CD4-positive, alpha-beta T cell treated with Interleukin-21 for 1 hour (primary cell): ENCODE measurements at regions not wholly inside any gene's neighbourhood (a gene's known extent, or its start where the extent isn't known, plus 50 kb on each side); places are given as distances from the start of the nearest gene placed in this dataset.
"Not testable (repeated sequence)": the region's sequence is repeated elsewhere in the genome, so short reads cannot be mapped to it uniquely, and the experiment has no call there.

Source experiments
- DNase-seq: peaks from one replicate; pipeline ENCODE4 v3.0.0-alpha.2; 2020

- DNase-seq, result no peak
Measured at GRCh38 chr11:46223252-46223513, 54.3 kb upstream of the CREB3L1 start.

GRCh38 chr11:46222490-46223251 lies 54.8 kb upstream of the CREB3L1 start:
- no peak for DNase-seq

- no peak for DNase-seq
Measured at GRCh38 chr11:46220313-46220712, 57.1 kb upstream of the CREB3L1 start.

- no peak for DNase-seq
Measured at GRCh38 chr11:46216765-46217089, 60.7 kb upstream of the CREB3L1 start.

- DNase-seq, result no peak
Measured at GRCh38 chr11:46216019-46216764, 61.3 kb upstream of the CREB3L1 start.

GRCh38 chr11:46215208-46215931 lies 62.1 kb upstream of the CREB3L1 start:
- DNase-seq, result no peak

- no peak for DNase-seq
Measured at GRCh38 chr11:46212720-46213119, 64.7 kb upstream of the CREB3L1 start.

- DNase-seq, result no peak
Measured at GRCh38 chr11:46210856-46211255, 66.6 kb upstream of the CREB3L1 start.

- peak; percentile 10 for DNase-seq
Measured at GRCh38 chr11:46210133-46210636, 67.3 kb upstream of the CREB3L1 start.

GRCh38 chr11:46209624-46210023 lies 67.8 kb upstream of the CREB3L1 start:
- not testable (repeated sequence) for DNase-seq

- no peak for DNase-seq
Measured at GRCh38 chr11:46208803-46209202, 68.7 kb upstream of the CREB3L1 start.

GRCh38 chr11:46207270-46207669 lies 70.2 kb upstream of the CREB3L1 start:
- DNase-seq, result no peak

GRCh38 chr11:46204415-46204814 lies 73.0 kb upstream of the CREB3L1 start:
- not testable (repeated sequence) for DNase-seq

GRCh38 chr11:46203746-46204145 lies 73.7 kb upstream of the CREB3L1 start:
- DNase-seq, result no peak

GRCh38 chr11:46202696-46203391 lies 74.6 kb upstream of the CREB3L1 start:
- DNase-seq, result no peak

GRCh38 chr11:46202149-46202548 lies 75.3 kb upstream of the CREB3L1 start:
- no peak for DNase-seq

GRCh38 chr11:46200537-46201281 lies 76.8 kb upstream of the CREB3L1 start:
- DNase-seq, result no peak

GRCh38 chr11:46198245-46199240 lies 77.3 kb upstream of the PHF21A start:
- DNase-seq, result no peak

GRCh38 chr11:46197421-46197820 lies 76.2 kb upstream of the PHF21A start:
- DNase-seq, result no peak

GRCh38 chr11:46188017-46188416 lies 66.8 kb upstream of the PHF21A start:
- DNase-seq, result no peak

- DNase-seq, result no peak
Measured at GRCh38 chr11:46183819-46184218, 62.6 kb upstream of the PHF21A start.
